ENCODE measurements at regions not wholly inside any gene's neighbourhood (a gene's known extent, or its start where the extent isn't known, plus 50 kb on each side); places are given as distances from the start of the nearest gene placed in this dataset.

DNA sequence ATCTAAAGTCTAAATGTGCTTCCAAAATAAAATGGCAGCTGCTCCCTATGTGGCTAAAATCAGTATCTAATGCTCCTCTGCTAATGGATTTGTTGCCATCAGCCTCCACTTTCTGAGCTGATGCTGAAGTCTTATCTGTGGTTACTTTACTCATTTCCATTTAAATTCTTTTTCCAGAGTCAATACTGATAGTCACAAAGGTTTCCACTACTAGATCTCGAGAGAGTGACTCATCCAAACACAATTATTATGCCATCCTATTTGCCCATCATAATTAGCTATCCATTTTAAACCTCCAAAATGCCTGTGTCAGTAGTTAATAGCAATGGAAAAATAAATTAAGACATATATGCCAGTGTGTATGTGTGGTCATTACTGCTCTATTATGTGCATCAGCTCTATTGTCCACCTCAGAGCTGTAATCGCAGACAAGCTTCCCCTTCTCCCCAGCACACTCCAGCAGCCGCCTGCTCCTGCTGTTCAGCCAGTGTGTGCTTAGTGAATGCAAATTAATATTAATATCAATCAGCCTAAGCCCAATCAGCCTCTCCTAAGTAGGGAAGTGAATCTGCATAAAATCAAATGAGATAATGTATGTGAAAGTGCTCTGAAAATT, 199.8 kb upstream of the ZIC3 start:
- no peak for DNase-seq

- DNase-seq, result no peak
Measured at GRCh38 chrX:137363559-137363958, 202.4 kb upstream of the ZIC3 start.

GRCh38 chrX:137362583-137362982, 203.3 kb upstream of the ZIC3 start:
- DNase-seq, result no peak

DNA sequence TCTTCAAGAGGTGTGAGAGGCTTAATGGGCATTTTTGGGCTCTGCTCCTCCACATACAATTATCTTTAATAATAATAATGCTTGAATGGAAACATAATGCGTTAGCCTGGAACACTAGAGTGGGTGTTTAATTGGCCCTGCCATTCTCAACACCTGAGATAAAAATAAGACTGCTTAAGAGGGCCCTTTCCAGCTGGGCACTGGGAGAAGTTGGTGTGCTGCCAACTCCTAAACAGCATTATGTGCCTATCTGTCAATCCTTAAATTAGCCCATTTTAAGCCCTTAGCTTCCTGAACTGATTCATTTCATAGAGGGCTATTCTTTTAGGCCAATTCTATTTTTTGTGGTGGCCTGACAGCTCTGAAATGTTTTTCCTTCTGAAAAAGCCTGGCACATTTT, 211.1 kb upstream of the ZIC3 start:
- DNase-seq, result no peak

- DNase-seq, result no peak
Measured at GRCh38 chrX:137353404-137353803, 212.5 kb upstream of the ZIC3 start.

- no peak for DNase-seq
Measured at GRCh38 chrX:137352101-137352660, 213.7 kb upstream of the ZIC3 start.

DNA sequence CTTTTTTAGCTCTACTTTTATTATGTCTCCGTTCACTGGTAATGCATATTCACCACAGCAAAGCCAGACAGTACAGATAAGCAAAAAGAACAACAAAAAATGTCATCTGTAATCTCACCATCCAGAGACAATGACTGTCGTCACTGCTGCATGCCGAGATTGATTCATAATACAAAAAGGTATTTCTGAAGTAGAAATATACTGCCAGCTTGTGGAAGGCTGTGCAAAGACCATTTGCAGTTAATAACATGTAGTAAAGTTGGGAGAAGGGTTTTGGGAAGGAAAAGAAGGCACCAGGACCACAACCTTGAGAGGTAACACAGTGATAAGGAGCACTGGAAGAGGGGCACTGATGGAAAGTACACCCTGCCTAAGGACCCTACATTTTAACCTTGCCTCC, 223.0 kb upstream of the ZIC3 start:
- no peak for DNase-seq

DNA sequence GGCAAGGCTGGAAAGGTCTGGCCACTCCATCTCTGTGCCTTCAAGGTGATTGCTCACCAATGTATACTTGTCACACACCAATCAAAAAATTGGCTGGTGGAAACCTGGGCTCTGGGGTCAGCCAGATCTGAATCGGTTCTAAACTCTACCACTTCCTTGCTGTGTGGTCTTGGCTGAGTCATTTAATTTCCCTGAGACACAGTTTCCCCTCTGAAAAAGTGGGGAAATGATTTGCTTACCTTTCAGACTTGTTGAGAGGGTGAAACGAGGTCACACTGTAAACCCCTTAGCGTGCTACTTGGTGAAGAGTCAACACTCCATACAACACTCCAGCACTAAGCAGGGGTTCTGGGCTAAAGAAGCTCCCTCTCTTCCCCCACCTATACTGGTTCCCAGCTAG, 252.3 kb upstream of the ZIC3 start:
- no peak for DNase-seq

DNA sequence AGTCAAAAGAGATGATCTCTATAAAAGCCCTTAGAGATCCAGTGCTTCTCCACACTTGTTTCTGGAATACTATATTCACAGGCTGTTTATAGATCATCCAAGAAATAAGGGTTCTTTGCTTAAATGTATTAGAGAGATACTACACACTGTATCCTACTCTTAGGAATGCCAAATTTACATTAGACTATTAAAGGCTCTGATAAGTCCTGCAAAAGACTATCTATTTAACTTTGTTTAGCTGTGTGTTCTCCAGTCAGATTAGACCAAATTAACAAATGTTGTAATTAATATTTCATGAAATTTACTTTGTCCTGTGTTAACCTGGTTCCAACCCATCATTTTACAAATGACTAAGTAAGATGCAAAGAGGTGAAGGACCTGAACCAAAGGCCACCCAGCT, 260.5 kb upstream of the ZIC3 start:
- no peak for DNase-seq

- DNase-seq, result no peak
Measured at GRCh38 chrX:137297167-137297566, 263.4 kb upstream of the GPR101 start.

- DNase-seq, result no peak
Measured at GRCh38 chrX:137290011-137290410, 256.2 kb upstream of the GPR101 start.

DNA sequence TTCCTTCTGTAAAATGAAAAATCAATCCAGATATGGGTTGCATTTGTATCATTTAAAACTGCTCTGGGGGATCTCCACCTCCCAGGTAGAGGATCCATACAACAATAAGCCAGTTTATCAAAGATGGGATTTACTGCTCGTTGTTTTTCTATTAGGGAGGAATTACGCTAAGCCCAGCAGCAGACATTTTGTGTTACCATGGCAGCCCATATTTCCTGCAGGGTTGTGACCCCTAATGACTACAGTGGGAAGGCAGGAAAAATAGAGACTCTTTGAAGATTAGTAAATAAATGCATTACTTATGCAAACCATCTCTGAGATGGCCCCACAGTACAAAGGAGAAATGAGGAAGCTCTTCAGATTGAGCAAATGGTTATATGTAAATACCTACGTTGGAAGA, 253.4 kb upstream of the GPR101 start:
- DNase-seq, result no peak

- DNase-seq, result no peak
Measured at GRCh38 chrX:137286423-137286822, 252.6 kb upstream of the GPR101 start.

GRCh38 chrX:137278825-137279224, 245.0 kb upstream of the GPR101 start:
- no peak for DNase-seq

DNA sequence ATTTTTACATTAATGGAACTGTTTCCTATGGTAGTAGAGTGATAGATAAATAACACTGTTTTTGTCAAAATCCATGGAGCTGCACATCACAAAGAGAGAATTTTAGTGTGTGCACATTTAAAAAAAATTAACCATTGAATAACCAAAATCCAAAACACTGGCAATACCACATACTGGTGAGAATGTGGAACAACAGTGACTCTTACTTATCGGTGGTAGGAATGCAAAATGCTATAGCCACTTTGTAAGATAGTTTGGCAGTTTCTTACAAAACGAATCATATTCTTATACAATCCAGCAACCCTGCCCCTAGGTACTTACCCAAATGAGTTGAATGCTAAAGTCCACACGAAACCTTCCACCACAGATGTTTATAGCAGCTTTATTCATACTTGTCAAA, 229.6 kb upstream of the GPR101 start:
- no peak for DNase-seq

- DNase-seq, result no peak
Measured at GRCh38 chrX:137245183-137245582, 211.4 kb upstream of the GPR101 start.

- DNase-seq, result no peak
Measured at GRCh38 chrX:137236837-137237236, 203.0 kb upstream of the GPR101 start.

DNA sequence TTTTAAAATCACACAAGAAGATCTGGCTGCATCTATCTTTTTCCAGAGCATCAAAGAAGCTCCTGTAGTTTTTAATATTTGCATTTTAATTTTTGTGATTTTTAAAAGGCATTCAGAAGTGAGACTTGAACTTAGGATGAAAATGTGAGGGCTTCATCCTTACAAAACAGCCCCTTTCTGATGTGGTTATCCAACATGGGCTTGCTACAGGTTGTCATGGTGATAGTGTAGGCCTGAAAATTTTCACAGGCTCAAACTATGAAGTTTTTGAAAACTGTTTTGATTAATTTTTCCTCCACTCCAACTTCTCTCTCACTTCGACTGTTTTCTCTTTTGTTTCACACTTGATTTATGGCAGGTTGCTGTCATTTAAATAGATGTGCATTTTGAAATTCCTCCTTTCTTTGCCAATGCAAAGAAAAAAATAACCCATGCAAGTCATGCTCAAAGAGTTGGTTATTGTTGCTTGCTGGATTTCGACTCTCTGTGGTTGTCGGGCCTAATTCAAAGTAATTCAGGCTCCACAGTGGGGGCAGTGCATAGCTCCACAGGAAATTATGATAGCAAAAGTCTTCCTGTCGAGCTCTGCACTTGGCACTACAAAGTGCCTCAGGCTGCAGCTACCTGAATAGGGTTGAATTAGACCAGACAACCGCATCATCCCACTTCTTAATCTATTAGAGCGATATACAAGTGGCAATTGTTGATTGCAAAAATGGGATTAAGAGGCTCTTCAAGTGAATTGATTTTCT, 201.0 kb upstream of the GPR101 start:
- DNase-seq, result peak in 1 of 2 donors; percentile 14

DNA sequence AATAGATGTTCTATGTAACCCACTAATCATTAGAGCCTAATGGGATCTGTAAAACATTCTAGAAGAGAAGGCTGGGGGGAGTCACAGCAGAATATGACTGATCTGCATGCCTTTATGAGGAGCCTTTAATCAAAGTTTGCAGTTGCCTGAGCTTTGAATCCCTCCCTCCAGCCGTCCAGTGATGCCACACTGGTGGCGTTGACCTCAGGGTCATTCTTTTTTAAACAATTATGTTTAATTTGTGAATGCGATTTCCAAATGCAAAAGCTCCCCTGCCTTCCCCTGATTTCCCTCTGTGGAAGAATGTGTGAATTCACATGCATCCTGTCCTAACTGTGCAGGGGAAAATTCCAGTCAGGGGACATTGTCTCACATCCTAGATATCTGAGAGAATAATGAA, 199.7 kb upstream of the GPR101 start:
- DNase-seq, result no peak

GRCh38 chrX:137227151-137227550, 193.4 kb upstream of the GPR101 start:
- no peak for DNase-seq

DNA sequence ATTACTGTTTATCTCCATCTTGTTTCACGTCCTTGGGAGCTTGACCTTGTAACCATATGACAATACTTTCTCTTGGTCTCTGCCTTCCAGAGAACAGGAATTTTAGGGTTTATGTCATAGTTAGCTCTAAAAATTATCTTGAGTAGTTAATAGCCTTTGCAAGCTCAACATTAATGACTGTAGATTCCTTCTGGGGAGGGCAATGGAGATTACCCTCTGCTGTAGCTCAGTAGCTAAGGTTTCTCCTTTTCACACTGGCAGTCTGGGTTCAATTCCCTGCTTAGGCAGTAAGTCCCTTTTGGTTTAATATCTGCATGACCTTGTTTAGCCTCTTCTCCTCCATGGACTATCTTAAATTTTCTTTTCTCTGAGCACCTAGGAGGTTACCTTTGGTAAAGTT, 181.7 kb upstream of the GPR101 start:
- DNase-seq, result no peak

DNA sequence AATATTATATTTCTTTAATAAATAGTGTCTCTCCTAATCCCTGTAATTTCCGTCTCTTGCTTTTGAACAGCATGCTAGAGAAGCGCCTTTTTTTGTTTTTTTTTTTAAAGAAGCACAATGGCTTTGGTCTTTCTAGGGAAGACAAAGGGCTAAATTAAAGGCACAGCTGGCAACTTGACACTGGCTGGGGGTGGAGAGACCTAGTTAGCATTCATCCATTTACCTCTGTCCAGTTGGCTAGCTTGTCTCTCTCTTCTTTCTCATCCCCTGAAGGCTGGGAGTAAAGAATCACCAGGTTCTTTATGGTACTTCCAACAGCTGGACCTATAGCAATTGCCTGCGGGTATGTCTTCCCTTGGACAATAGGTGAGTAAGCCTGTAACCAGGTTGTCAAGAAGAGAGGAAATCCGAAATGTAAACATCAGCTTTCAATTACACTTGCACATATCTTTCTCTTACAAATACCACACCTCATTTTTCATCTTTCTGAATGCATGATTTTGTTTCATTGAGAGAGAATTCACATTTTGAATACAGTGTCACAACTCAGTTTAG, 178.4 kb upstream of the GPR101 start:
- DNase-seq, result no peak

GRCh38 chrX:137198040-137198439, 164.2 kb upstream of the GPR101 start:
- DNase-seq, result no peak

DNA sequence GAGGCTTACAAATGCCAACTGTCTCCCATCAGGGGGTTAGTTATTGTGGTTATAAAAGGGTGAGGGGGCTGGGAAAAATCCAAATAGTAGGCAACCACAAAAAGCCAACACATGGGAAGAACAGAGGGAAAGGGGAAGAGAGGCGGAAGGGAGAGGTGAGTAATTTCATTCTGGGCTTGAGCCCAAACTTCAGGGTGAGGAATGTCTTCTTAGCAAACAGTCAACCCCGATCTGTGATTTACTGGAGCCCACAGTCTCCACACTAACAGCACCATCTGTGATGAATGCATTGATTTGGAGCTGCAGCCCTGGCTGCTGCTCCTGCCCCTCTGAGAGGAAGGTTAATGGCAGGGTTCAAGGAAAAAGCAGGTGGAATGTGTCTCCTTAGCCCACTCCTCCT, 162.2 kb upstream of the GPR101 start:
- no peak for DNase-seq
